ENCODE measurements at regions not wholly inside any gene's neighbourhood (a gene's known extent, or its start where the extent isn't known, plus 50 kb on each side); places are given as distances from the start of the nearest gene placed in this dataset.

DNA sequence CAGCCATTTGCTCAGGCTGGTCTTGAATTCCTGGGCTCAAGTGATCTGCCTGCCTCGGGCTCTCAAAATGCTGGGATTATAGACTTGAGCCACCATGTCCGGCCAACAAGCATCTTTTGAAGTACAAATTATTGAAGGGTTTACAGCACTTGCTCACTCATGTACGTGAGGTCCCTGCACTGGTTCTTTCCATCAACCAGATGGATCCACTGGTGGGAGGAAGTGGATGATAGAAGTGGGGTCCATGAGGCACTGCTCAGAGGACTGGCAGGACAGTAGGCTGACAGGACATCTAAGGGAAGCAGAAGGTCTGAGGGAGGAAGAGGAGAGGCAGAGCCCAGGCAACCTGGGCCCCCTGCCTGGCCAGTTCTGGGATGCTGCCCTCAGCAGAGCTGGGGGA lies 109.2 kb upstream of the NXT1 start:
- Mint-ChIP-seq H3K9me3 (peaks cover 0 to 40% (median 18%) of the 10 kb centered on the region in 11 donors), H3K27me3 (peaks cover 4 to 27% (median 18%) of the 10 kb centered on the region in 5 donors), H3K27ac (no peak overlapping the region), H3K36me3 (peaks cover 0 to 8% (median 0%) of the 10 kb centered on the region in 5 donors), H3K4me1 (peaks cover 0 to 6% (median 0%) of the 10 kb centered on the region in 7 donors), H3K4me3 (no peak overlapping the region)
- Histone ChIP-seq H3K9me3 (ENCODE audit: control insufficient read depth in 2 of 3, low read length in 3 of 3) (no peaks in the 10 kb centered on the region), H3K4me3 (ENCODE audit: low read length) (no peak overlapping the region), H3K4me1 (ENCODE audit: control insufficient read depth in 2 of 2, insufficient read depth in 2 of 2, low read length in 2 of 2) (no peaks in the 10 kb centered on the region), H3K36me3 (ENCODE audit: control insufficient read depth in 2 of 3, insufficient read depth in 3 of 3, low read length in 3 of 3) (no peaks in the 10 kb centered on the region), H3K27me3 (ENCODE audit: control insufficient read depth in 2 of 2, insufficient read depth in 2 of 2, low read length in 2 of 2) (no peaks in the 10 kb centered on the region), H3K27ac (ENCODE audit: low read depth, low read length) (no peak overlapping the region)
- ATAC-seq (no peak), DNase-seq (no peak)
- intact Hi-C loops (cut with micrococcal nuclease), result no loop called here
- ChIA-PET CTCF (no interaction called here), POLR2A (no interaction called here)

DNA sequence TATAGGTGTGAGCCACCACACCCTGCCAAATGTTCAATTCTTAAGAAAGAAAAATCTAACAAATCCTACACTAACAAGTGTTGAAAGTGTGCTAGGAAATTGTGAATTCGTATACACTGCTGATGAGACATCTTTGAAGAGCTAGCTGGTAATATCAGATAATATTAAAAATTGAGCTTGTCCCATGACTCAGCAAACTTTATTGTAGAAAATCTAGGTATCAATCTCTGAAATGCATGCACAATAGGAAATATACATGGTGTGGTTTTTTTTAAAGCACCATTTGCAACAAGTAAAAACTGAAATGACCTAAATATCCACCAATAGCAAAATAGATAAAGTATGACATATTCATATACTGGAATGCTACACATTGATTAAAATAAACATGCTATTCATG lies 110.1 kb upstream of the NXT1 start:
- Mint-ChIP-seq H3K27me3 (peaks cover 3 to 26% (median 18%) of the 10 kb centered on the region in 5 donors), H3K27ac (no peak overlapping the region), H3K4me1 (peaks cover 0 to 4% (median 0%) of the 10 kb centered on the region in 7 donors), H3K4me3 (no peak overlapping the region), H3K36me3 (peaks cover 0 to 8% (median 0%) of the 10 kb centered on the region in 5 donors), H3K9me3 (peaks cover 0 to 40% (median 18%) of the 10 kb centered on the region in 11 donors)
- H3K4me1 ChIP-seq (ENCODE audit: control insufficient read depth in 2 of 2, insufficient read depth in 2 of 2, low read length in 2 of 2), result no peaks in the 10 kb centered on the region
- no peaks in the 10 kb centered on the region for H3K9me3 ChIP-seq (ENCODE audit: control insufficient read depth in 2 of 3, low read length in 3 of 3)
- POLR2A ChIA-PET, result no interaction called here
- H3K27me3 ChIP-seq (ENCODE audit: control insufficient read depth in 2 of 2, insufficient read depth in 2 of 2, low read length in 2 of 2), result no peaks in the 10 kb centered on the region
- no peak overlapping the region for H3K4me3 ChIP-seq (ENCODE audit: low read length)
- no peak for DNase-seq
- no peaks in the 10 kb centered on the region for H3K36me3 ChIP-seq (ENCODE audit: control insufficient read depth in 2 of 3, insufficient read depth in 3 of 3, low read length in 3 of 3)
- CTCF ChIA-PET, result no interaction called here
- ATAC-seq, result no peak
- no peak overlapping the region for H3K27ac ChIP-seq (ENCODE audit: low read depth, low read length)
- intact Hi-C loops (cut with micrococcal nuclease), result no loop called here

DNA sequence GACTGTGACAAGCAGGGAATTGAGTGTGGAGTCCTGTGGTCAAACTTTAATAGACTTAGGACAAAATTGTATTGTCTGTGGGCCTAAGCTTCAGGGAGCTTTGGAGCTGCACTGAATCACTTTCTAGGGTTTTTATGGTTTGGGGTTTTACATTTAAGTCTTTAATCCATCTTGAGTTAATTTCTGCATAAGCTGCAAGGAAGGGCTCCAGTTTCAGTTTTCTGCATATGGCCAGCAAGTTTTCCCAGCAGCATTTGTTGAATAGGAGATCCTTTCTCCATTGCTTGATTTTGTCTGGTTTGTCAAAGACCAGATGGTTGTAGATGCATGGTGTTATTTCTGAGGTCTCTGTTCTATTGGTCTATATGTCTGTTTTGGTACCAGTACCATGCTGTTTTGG lies 113.4 kb upstream of the NXT1 start:
- intact Hi-C loops (cut with micrococcal nuclease), result loop anchor here in 1 of 2 donors (10.0 kb wide), 1 partner anchor 902 kb away; no protein-coding TSS in a partner anchor
- no peak overlapping the region for H3K4me3 Mint-ChIP-seq
- peaks cover 0 to 8% (median 0%) of the 10 kb centered on the region in 5 donors for H3K36me3 Mint-ChIP-seq
- DNase-seq (no peak), ATAC-seq (no peak)
- no peaks in the 10 kb centered on the region for H3K9me3 ChIP-seq (ENCODE audit: control insufficient read depth in 2 of 3, low read length in 3 of 3)
- H3K36me3 ChIP-seq (ENCODE audit: control insufficient read depth in 2 of 3, insufficient read depth in 3 of 3, low read length in 3 of 3), result no peaks in the 10 kb centered on the region
- H3K27ac Mint-ChIP-seq, result no peak overlapping the region
- H3K27ac ChIP-seq (ENCODE audit: low read depth, low read length), result no peak overlapping the region
- ChIA-PET POLR2A (interaction anchor here (0.7 kb wide), 1 partner anchor 182 kb away, joined by 3 read pairs; no protein-coding TSS in a partner anchor), CTCF (no interaction called here)
- no peak overlapping the region for H3K4me3 ChIP-seq (ENCODE audit: low read length)
- no peaks in the 10 kb centered on the region for H3K4me1 ChIP-seq (ENCODE audit: control insufficient read depth in 2 of 2, insufficient read depth in 2 of 2, low read length in 2 of 2)
- peaks cover 4 to 26% (median 18%) of the 10 kb centered on the region in 5 donors for H3K27me3 Mint-ChIP-seq
- no peaks in the 10 kb centered on the region for H3K4me1 Mint-ChIP-seq
- no peaks in the 10 kb centered on the region for H3K27me3 ChIP-seq (ENCODE audit: control insufficient read depth in 2 of 2, insufficient read depth in 2 of 2, low read length in 2 of 2)
- H3K9me3 Mint-ChIP-seq, result peaks cover 0 to 54% (median 25%) of the 10 kb centered on the region in 11 donors

DNA sequence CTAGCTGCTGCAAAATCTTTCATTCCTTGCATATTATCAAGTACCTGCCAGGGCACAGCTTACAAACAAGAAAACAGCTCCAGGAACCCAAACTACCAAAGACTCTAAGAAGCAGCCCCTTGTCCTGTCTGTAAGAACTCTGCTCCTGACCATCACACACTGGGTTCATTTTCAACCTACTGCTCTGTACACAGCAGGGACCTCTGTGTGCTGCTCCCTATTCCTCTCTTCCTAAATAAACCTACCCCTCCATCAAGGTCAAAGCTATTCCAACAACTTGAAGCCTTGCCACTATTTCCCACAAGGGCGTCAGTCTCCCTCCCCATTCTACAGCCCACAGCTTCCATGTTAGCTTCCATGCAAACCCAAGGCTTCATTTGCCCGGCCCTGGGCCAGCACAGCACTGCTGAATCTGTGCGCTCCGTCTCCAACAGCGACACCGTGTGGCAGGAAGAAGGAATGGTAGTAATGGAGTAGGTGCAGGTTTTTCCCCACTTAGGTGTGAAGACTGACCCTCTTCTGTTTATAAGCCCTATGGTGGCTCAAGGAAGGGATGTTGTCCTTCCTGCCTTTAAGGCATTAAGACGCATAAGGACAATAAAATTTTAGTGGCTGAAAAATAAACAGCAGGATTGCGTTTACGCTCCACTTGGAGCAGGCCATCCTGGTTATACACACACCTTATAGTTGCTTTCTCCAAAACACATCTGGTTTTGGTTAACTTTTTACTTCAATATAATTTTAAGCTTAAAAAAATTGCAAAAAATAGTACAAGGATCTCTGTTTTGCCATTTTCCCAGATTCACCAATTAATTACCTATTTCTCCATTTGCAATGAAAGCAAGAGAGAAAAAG lies 115.2 kb upstream of the NXT1 start:
- Mint-ChIP-seq H3K27ac (no peak overlapping the region), H3K27me3 (peaks cover 8 to 26% (median 9%) of the 10 kb centered on the region in 5 donors), H3K4me1 (peaks cover 0 to 4% (median 0%) of the 10 kb centered on the region in 7 donors), H3K9me3 (peaks cover 7 to 55% (median 27%) of the 10 kb centered on the region in 11 donors), H3K4me3 (no peak overlapping the region), H3K36me3 (peaks cover 0 to 13% (median 0%) of the 10 kb centered on the region in 5 donors)
- DNase-seq (peak in 2 of 9 donors; percentile 18 to 51), ATAC-seq (peak; percentile 67)
- intact Hi-C loops (cut with micrococcal nuclease), result loop anchor here in 1 of 2 donors (1.0 to 10.0 kb wide), 3 partner anchors 185 to 901 kb away; no protein-coding TSS in a partner anchor
- Histone ChIP-seq H3K27me3 (ENCODE audit: control insufficient read depth in 2 of 2, insufficient read depth in 2 of 2, low read length in 2 of 2) (no peaks in the 10 kb centered on the region), H3K4me1 (ENCODE audit: control insufficient read depth in 2 of 2, insufficient read depth in 2 of 2, low read length in 2 of 2) (no peaks in the 10 kb centered on the region), H3K27ac (ENCODE audit: low read depth, low read length) (no peak overlapping the region), H3K36me3 (ENCODE audit: control insufficient read depth in 2 of 3, insufficient read depth in 3 of 3, low read length in 3 of 3) (no peaks in the 10 kb centered on the region), H3K9me3 (ENCODE audit: control insufficient read depth in 2 of 3, low read length in 3 of 3) (no peaks in the 10 kb centered on the region), H3K4me3 (ENCODE audit: low read length) (no peak overlapping the region)
- ChIA-PET POLR2A (interaction anchor here (0.6 kb wide), 1 partner anchor 78 kb away, joined by 3 read pairs; no protein-coding TSS in a partner anchor), CTCF (no interaction called here)

DNA sequence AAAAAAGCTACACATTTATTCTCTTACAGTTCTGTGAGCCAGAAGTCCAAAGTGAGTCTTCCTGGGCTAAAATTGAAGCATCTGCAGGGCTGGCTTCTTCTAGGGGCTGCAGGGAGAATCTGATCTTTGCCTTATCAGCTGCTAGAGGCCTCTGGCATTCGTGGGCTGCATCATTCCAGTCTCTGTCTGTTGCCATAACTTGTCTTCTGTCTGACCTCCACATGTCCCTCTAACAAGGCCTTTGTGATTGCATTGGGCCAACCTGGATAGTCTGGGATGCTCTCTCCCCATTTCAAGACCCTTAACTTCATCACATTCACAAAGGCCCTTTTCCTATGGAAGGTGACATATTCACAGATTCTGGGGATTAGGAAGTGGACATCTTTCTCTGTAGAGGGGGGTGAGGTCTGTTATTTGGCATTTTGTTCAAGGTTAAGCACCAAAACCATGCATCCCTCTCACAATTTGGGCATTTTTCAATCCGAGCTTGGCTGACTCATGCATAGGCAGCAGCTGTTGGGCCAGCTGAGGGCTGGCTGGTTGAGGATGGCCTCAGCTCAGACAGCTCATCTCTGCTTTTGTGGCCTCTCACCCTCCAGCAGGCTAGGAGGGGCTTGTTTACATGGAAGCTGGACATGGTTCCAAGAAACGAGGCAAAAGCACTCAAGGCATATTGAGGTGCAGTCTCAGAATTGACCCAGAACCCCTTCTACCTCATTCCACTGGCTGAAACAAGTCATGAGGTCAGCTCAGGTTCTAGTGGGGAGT lies 116.1 kb upstream of the NXT1 start:
- DNase-seq (no peak), ATAC-seq (no peak)
- Mint-ChIP-seq H3K36me3 (peaks cover 0 to 13% (median 0%) of the 10 kb centered on the region in 5 donors), H3K4me3 (no peak overlapping the region), H3K4me1 (peaks cover 0 to 4% (median 0%) of the 10 kb centered on the region in 7 donors), H3K27ac (no peak overlapping the region), H3K27me3 (peaks cover 7 to 29% (median 14%) of the 10 kb centered on the region in 5 donors), H3K9me3 (peaks cover 7 to 47% (median 22%) of the 10 kb centered on the region in 11 donors)
- H3K4me3 ChIP-seq (ENCODE audit: low read length), result no peak overlapping the region
- no peaks in the 10 kb centered on the region for H3K4me1 ChIP-seq (ENCODE audit: control insufficient read depth in 2 of 2, insufficient read depth in 2 of 2, low read length in 2 of 2)
- intact Hi-C loops (cut with micrococcal nuclease), result loop anchor here in 1 of 2 donors (1.0 to 10.0 kb wide), 3 partner anchors 184 to 900 kb away; no protein-coding TSS in a partner anchor
- no peaks in the 10 kb centered on the region for H3K27me3 ChIP-seq (ENCODE audit: control insufficient read depth in 2 of 2, insufficient read depth in 2 of 2, low read length in 2 of 2)
- POLR2A ChIA-PET, result interaction anchor here (0.6 kb wide), 1 partner anchor 79 kb away, joined by 3 read pairs; no protein-coding TSS in a partner anchor
- no peak overlapping the region for H3K27ac ChIP-seq (ENCODE audit: low read depth, low read length)
- CTCF ChIA-PET, result no interaction called here
- H3K9me3 ChIP-seq (ENCODE audit: control insufficient read depth in 2 of 3, low read length in 3 of 3), result no peaks in the 10 kb centered on the region
- H3K36me3 ChIP-seq (ENCODE audit: control insufficient read depth in 2 of 3, insufficient read depth in 3 of 3, low read length in 3 of 3), result no peaks in the 10 kb centered on the region

DNA sequence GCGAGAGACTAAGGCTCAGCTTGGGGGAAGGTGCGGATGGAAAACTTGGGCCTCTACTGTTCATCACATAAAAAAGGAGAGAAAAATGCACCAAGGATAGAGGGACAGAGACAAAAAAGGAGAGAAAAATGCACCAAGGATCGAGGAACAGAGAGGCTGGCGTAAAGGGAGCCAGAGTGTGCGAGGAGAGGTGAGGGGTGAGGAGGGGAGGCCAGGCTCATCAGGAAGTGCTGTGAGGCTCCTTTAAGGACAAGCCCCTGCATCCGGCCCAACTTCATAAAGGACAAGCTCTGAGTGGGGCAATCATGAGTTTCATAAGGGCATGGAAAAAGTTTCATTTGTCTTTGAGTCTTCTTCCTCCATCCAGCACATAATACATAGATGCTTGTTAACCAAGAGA lies 117.2 kb upstream of the NXT1 start:
- peaks cover 0 to 35% (median 15%) of the 10 kb centered on the region in 11 donors for H3K9me3 Mint-ChIP-seq
- ChIA-PET CTCF (no interaction called here), POLR2A (no interaction called here)

More for the DNA sequence above, 117.2 kb upstream of the NXT1 start:
- Histone ChIP-seq H3K4me3 (ENCODE audit: low read length) (no peak overlapping the region), H3K36me3 (ENCODE audit: control insufficient read depth in 2 of 3, insufficient read depth in 3 of 3, low read length in 3 of 3) (no peaks in the 10 kb centered on the region), H3K9me3 (ENCODE audit: control insufficient read depth in 2 of 3, low read length in 3 of 3) (no peaks in the 10 kb centered on the region), H3K27me3 (ENCODE audit: control insufficient read depth in 2 of 2, insufficient read depth in 2 of 2, low read length in 2 of 2) (no peaks in the 10 kb centered on the region), H3K27ac (ENCODE audit: low read depth, low read length) (no peak overlapping the region), H3K4me1 (ENCODE audit: control insufficient read depth in 2 of 2, insufficient read depth in 2 of 2, low read length in 2 of 2) (no peaks in the 10 kb centered on the region)
- Mint-ChIP-seq H3K27me3 (peaks cover 0 to 26% (median 15%) of the 10 kb centered on the region in 5 donors), H3K4me3 (no peak overlapping the region), H3K4me1 (peaks cover 0 to 4% (median 0%) of the 10 kb centered on the region in 7 donors), H3K27ac (no peak overlapping the region), H3K36me3 (peaks cover 0 to 5% (median 0%) of the 10 kb centered on the region in 5 donors)
- intact Hi-C loops (cut with micrococcal nuclease), result loop anchor here in 1 of 2 donors (10.0 kb wide), 1 partner anchor 899 kb away; no protein-coding TSS in a partner anchor
- ATAC-seq, result no peak
- DNase-seq, result no peak
